GM19025 (cell line): ENCODE measurements at regions not wholly inside any gene's neighbourhood (a gene's known extent, or its start where the extent isn't known, plus 50 kb on each side); places are given as distances from the start of the nearest gene placed in this dataset.

Experiments
- ATAC-seq: cut with Tn5 transposase; IDR thresholded peaks from one replicate; pipeline ENCODE4 v1.9.1; 2021; ENCODE audit warnings: mild to moderate bottlenecking, low read depth, moderate library complexity; ENCODE audit not compliant: unreplicated experiment

DNA sequence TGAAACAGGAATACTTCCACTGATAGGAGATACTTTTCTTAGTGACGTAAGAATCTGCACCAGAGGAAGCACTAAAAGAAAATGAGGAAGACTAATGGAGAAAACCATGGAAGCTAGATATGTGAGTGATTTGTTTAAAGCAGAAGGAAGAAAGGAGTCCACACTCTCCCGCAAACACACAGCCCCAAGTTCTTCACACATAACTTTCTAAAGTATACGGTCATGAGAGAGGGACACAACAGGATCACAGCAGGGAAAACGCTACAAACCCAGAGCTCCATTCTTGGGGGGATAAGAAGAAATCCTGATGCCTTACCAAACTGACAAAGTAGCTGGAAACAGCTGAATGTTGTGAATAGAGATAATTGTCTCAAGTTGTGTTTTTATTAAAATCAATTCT is 222.2 kb upstream of the TMEM161B start:
- no peak for ATAC-seq

DNA sequence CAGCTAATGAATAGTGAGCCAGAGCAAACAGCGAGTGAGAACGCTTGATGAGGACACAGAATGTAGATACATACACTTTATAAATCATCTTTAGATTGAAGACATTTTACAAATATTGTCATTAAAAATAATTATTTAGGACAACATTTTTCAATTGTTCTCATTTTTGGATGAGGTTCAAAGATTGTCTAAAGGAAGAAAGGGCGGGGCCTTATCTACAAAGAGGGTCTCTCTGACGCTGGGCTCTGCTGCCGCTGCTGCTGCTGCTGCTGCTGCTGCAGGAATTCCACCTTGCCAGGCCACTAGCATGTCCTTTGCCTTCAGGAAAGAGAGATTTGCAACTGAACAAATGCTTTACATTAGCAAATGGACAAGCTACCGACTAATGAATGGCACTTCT is 220.7 kb upstream of the TMEM161B start:
- ATAC-seq, result no peak

DNA sequence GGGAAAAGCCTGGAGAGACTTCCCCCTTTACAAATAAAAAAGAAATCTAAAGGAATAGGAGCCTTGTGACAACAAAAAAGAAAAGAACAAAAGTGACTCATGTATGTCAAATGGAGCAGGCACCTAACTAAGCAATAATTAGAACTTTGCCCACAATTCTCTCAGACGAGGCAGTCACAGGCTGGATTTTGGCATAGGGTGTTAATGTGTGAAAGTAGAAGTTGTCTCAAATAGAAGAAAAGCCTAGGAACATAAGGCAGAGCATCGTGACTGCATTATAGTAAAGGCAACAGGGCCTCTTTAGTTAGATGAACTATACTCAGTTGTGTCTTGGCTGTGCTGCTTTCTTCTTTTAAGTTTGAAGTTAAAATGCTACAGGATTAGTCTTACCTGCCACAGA is 219.9 kb upstream of the TMEM161B start:
- ATAC-seq, result no peak

DNA sequence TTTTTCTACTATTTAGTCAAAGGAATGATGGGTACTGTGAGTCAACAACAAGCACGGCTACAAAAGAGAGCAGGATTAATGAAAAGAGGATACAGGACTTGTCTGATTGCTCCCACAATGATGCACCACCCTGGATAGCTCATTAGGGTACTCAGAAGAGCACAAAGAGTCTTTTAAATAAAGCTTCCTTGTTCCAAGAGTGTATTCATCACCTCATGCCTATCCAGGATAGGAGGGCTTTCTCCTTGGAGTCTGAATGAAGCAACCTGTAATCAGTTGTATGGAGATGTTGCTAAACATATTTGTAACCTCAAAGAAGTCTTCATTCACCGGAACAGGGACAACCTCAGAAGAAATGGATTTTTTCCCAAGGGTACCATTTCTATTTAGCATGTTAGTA is 219.5 kb upstream of the TMEM161B start:
- ATAC-seq, result no peak

DNA sequence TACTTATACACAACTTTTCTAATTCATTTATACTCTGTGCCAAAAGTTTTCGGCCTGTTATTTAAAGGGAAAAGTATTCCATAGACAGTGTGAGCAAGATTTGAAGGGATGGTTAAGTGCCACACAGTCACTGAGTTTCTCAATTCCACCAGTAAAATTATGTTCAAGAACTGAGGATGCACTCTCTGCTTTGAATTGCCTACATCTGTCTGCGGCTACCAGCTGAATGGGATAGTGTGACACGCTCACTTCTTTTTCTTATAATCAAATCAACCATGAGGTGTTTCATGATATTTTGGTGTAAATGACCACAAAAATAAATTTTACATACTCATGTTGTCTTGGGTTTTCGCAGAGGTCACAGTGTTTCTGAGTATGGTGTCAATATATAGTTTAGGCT is 218.4 kb upstream of the TMEM161B start:
- ATAC-seq, result no peak

DNA sequence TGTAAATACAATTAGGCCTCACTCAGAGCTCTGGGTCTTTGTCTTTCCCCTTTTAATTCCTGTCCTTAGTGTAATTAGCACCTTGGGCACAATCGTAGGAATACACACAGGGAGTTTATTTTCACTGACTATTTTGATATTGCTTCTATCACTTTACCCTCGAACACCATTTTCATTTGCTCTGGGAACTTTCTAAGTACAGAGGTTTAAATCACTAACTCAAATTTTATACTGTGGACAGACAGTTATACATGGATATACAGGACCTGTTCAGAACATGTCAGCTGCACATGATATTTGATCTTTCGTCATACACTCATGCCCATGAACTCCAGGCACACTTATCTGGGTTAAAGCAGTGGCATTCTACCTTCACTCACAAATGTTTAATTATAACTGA is 217.8 kb upstream of the TMEM161B start:
- ATAC-seq, result no peak

DNA sequence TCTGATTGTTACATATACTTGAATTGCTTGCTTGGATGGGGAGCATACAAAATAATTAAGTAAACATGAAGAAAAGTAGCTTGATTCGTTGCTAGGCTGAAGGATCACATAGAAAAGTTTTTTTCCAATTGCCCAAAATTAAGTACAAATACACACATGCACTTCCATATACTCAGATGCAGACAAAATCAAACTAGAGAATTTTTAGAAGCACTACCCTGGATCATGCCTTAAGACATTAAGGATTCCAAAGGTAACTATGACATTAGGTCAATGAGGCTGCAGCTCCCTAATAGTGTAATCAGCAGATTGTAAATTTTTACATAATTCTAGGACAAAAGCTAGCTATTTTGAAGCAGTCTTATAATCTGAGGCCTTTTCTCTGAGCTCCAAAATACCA is 216.9 kb upstream of the TMEM161B start:
- no peak for ATAC-seq

DNA sequence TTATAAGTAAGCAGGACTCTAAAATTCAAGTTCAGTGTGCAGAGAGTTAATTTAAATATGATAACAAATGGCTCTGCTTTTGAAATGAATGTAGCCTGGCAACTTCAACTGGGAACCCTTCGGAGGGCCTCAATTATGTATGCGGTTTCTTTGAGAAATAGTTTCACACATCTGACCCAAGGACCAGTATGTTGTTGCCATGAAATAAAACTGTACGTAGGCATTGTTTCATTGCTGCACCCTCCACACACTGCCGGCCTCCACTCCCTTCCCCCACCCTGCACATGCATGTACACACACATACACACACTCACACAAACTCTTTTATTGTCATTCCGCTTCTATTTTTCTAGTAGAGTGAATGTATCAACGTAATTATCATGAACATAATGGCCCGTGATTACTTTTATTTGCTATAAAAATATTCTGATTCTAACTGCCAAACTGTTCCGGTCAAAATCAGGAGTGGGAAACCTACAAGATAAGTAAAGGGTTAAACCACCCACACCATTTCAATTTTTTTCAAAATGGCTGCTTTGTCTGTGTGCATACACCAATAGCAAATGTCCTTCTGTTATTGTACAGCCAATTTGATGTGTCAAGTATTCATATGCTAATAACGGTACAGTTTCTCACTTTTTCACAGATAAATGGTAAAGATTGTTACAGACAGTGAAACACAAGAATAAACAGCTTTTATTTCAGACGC is 215.5 kb upstream of the TMEM161B start:
- ATAC-seq, result no peak

DNA sequence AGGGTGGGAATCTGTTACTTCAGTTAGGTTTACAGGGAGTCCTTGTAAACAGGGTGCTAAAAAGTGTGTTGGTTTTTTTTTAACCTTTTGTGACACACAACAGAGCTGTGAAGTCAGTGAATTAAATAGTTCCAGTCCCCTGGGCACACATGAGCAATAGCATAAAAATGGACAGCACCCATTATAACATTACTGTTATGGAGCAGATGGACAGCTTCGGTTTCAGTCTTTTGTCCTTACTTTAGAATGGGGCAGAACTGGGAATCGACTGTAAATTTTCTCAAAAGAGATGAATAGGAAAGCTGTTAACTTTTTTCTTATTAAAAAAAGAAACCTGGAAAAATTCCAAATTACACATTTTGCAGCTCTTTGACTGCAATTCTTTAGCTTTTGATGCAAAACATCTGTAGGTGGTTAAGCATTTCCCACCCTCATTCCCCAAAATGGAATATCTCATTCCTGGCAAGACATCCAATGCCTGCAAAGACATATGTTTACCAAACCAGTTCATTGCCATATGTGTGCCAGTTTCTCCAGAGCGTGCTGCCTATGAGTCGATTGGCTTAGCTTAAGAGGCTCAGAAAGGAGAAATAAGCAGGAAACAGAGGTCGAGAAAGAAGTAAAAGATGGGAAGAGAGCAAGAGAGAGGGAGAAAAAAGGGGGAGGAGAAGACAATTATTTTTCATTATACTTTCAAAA is 212.3 kb upstream of the TMEM161B start:
- ATAC-seq, result no peak

DNA sequence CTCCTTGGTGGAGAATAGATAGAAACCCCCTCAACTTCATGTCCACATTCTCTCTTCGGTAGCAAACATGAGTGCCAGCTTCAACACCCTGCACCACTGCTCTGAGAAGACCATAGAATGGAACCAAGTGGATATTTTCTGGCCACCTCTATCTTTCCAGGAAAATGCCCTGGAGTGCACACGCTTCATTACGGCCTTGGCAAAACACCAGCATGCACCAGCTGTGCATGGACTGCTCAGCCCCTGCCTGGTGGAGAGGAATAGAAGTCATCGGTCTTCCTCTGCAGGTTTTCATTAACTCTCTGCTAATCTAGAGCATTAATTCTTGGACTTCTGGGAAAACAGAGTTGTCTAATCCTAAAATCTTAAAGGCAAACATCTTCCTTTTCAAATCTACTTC is 211.6 kb upstream of the TMEM161B start:
- ATAC-seq, result no peak

DNA sequence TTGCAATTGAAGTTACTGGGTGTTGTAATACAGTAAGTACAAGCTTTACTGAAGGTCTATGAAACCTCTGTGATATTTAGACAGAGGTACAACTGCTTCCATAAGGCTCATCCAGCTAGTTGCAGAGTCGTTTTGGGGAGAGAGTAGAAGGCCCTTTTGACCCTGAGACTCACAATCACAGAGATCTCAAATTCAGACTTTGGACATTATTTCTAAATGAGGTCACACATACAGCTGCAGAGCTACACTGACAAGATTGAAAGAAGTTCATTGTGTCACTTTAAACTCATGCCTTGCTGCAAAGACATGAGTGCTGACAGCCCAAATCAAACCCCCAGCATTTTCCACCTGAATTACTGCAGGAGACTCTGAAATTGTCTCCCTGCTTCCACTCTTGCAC is 205.9 kb upstream of the TMEM161B start:
- no peak for ATAC-seq

DNA sequence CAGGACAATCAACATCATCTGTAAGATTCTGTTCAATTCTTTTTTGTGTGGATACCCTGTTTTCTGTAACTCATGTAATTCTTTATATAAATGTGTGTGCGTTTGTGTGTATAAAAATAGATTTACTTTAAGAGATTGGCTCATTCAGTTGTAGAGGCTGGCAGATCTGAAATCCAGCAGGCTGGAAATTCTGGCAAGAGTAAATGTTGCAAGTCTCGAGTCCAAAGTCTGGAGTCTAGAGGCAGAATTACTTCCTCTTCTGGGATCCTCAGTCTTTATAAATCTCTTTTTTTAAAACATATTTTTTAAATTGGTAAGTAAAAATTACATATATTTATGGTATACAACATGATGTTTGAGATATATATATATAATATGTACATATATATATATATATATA is 202.1 kb upstream of the TMEM161B start:
- no peak for ATAC-seq

DNA sequence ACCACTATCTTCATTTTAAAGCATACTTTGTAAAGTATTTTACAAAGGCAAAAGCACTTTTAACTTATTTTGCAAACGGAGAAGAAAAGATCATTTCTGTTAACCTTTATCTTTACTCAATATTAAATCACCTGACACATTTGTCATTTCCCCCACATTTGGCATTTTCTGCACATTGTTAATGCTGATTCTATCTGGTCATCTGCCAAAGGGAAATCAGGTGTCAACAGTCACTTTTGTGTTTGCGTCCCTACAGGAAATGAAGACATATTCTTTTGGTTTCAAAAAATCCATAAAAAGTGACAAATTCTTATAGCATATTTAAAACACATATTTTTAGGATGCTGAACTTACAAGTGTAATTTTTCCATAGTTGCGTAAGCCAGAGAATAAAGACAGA is 191.3 kb upstream of the TMEM161B start:
- no peak for ATAC-seq

DNA sequence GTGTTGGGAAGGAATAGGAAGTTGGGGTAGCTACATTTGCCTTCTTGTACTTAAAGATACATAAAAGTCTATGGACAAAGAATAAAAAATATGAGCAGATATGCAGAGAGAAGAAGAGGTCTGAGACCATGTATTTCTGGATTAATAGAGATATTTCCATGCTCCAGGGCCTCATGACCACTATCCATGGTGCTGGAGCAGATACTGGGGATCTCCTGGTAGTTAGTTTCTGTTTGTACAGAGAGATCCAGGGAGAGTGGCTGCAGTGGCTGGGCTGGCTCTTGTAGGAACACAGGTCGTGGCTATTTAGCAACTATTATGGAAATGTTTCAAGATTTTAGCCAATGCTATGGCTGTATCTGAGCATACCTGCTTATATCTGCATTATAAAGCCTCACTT is 184.2 kb upstream of the TMEM161B start:
- ATAC-seq, result no peak

DNA sequence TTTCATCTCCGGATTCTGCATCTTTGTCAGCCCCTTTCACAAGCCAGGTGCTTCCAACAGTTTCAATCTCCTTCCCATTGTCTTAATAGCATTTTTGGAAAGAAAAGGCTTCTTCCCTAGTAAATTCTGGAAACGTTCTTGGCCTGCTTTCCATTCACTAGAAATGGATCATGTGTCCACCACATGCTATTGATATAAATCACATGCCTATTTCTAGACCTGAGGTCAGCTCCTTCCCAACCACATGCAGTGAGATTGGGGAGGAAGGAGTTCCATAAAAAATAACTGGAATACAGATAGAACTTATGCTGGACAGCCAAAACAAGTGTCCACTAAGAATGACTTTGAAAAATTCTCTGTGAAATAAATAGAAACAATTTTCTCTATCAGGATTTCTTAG is 181.6 kb upstream of the TMEM161B start:
- ATAC-seq, result no peak

DNA sequence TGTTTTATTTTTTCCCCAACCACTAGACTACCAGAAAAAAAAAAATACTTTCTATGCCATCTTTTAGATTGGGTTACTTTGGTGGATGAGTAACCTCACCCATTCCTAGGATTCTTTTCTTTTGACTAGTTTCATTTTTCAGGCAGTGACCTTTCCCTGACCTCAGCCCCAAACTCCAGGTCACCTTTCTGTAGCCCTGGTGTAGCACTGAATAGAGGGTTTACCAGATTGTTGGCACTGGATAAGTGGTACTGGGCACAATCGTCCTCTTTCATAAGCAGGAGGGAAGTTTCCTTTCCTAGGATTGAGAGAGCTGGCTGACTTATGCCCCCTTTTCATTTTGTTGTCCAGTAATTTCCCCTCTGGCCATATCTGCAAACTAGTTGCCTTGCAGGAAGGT is 169.4 kb upstream of the TMEM161B start:
- no peak for ATAC-seq

DNA sequence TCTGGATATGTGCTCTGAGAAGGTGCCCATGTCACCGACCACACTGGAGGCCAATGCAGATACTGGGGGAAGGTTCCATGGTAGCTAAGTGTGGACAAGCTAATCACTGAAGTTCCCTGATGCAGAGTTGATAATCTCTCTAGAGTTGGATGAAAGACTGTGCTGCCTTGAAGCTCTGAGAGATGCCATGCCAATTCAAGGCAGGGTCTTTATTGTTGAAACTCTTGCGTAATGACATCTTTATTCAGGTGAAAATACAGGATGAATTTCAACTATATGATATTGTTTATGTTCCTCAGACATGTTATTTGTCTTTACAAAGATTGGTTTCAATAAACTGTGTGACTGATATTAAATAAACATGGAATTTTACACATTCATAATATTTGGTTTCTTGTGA is 167.6 kb upstream of the TMEM161B start:
- no peak for ATAC-seq

DNA sequence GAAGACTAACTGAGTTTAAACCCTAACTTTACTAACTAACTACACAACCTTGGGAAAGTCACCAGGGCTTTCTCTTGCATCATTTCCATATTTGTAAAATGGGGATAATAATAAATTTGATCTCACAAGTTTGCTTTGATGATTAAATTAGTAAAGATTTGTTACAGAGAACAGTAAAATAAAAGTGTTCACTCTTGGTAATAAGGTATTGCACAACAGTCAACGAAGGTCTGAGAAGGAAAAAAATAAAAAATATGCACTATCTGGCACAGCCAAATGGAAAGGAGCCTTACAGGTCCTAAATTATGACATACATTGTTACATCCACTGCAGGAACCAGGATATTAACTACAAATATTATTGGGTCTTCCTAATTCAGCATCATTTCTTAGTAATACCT is 160.0 kb upstream of the TMEM161B start:
- ATAC-seq, result no peak

DNA sequence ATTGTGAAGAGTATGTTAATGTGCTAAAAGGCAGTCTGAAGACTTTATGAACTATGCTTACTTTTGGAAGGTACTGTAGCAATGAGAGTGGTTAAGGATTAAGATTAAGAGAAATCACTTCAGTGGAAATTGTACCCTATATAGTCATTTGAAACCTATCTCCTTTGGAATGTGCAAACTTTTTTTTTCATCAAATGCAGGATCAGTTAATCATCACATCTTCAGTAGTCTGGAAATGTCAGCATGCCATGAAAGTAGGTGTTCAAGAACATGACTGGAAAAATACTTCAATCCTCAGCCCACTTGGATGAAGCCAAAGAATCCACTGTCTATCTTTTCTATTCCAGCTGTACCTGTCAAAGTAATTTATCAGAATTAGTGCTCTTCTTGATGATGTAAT is 157.8 kb upstream of the TMEM161B start:
- no peak for ATAC-seq

DNA sequence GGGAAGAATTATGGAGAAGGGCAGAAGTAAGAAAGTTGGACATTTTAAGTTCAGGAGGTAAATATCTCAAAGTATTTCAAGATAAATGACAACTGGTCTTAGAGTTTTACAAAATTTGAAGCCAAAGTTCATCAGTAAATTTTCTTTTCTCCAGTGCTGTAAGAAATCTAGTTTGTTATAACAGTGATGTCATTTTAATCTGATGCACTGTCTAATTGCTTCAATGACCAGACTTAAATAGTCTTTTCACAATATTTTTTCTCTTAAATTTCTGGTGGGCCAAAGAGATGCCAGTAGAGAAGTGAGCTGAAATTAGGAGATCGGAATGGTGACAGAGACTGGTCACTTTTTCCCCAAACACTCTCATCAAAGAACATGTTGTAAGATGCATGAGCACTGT is 156.5 kb upstream of the TMEM161B start:
- ATAC-seq, result no peak

DNA sequence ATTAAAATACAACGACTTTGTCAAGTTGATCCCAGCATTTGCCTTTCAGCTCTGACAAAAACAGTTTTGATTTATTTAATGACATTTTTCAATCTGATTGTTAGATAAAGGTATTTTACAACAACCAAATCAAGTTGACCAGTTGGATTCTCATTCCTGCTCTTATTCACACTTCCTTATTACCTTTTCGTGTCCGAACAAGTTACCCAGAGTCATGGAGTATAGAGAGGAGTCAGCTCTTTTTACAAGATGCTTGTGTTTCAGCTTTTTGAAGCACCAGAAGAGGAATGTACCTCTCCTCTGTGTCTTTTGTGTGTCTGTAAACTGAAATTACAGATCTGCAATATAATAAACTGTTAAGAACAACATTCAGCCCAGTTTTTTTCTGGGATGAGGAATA is 151.3 kb upstream of the TMEM161B start:
- no peak for ATAC-seq

DNA sequence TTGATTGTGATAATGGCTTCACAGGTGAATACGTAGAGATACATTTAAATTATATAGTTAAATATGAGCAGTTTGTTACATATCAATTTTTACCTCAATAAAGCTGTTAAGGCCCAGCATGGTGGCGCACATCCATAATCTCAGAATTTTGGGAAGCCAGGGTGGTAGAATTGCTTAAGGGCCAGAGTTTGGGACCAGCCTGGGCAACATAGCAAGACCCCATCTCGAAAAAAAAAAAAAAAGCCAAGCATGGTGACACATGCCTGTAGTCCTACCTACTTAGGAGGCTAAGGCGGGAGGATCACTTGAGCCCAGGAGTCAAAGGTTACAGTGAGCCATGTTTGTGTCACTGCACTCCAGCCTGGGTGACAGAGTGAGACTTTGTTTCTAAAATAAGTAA is 138.7 kb upstream of the TMEM161B start:
- ATAC-seq, result no peak

DNA sequence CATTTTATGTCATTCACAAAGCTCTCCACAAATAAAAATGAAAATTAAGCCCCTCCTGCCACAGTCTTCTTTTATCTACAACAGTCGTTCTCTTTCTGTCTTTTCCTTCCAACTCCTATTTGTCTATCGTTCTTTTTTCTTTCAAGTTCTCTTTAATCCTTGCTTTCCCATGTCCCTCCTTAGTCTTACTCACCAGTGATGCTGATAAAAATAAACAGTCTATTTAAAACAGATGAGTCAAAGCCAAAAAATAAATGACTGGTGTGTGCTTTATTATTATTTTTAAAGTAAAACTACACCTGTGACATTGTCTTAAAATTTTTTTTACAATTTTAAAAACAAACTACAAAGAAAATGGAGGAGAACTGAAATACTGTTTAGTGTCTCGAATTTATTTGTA is 137.1 kb upstream of the TMEM161B start:
- ATAC-seq, result no peak
